ENCODE measurements at regions not wholly inside any gene's neighbourhood (a gene's known extent, or its start where the extent isn't known, plus 50 kb on each side); places are given as distances from the start of the nearest gene placed in this dataset.

GRCh38 chr10:47077941-47078340 is 166.7 kb downstream of the PTPN20 start:
- no peaks in the 10 kb centered on the region for H4K20me1 ChIP-seq (ENCODE audit: insufficient read depth, low read length)
- Mint-ChIP-seq H3K27me3 (ENCODE audit: low read depth in 3 of 3) (peaks cover 3 to 7% (median 6%) of the 10 kb centered on the region in 3 donors), H3K4me3 (no peak overlapping the region), H3K9me3 (peaks cover 0 to 10% (median 2%) of the 10 kb centered on the region in 7 donors), H3K27ac (no peak overlapping the region), H3K36me3 (no peaks in the 10 kb centered on the region), H3K4me1 (peaks cover 12% of the 10 kb centered on the region)
- H3K4me3 ChIP-seq (replicated peaks in 1 of 3; ENCODE audit: low read depth in 2 of 3, low read length in 3 of 3), result no peak overlapping the region
- H3K9ac ChIP-seq (ENCODE audit: insufficient read depth, low read length, poor library complexity, severe bottlenecking), result no peak overlapping the region
- 100% methylated on average over 3 of the region's 8 CpGs for WGBS (ENCODE audit: insufficient coverage)
- no peak for TF ChIP-seq CTCF (IDR thresholded peaks at IDR 0.05)
- no peaks in the 10 kb centered on the region for H3K36me3 ChIP-seq (replicated peaks in 1 of 2; ENCODE audit: control insufficient read depth in 1 of 2, insufficient read depth in 2 of 2, low read length in 2 of 2)
- H3K9me3 ChIP-seq (replicated peaks in 1 of 2; ENCODE audit: control insufficient read depth in 1 of 2, insufficient read depth in 1 of 2, low read length in 2 of 2), result no peaks in the 10 kb centered on the region
- H2AFZ ChIP-seq (ENCODE audit: insufficient read depth, low read depth, low read length, poor library complexity, severe bottlenecking), result no peak overlapping the region
- H3K79me2 ChIP-seq (ENCODE audit: insufficient read depth, low read length), result no peaks in the 10 kb centered on the region
- H3K27me3 ChIP-seq (ENCODE audit: control insufficient read depth in 2 of 2, insufficient read depth in 2 of 2, low read length in 2 of 2), result no peaks in the 10 kb centered on the region
- H3K27ac ChIP-seq (ENCODE audit: low read depth in 1 of 2, low read length in 2 of 2), result no peak overlapping the region
- no peak overlapping the region for H3K4me2 ChIP-seq (replicated peaks; ENCODE audit: extremely low read depth, low read length, poor library complexity, severe bottlenecking)
- no peak for DNase-seq
- no peaks in the 10 kb centered on the region for H3K4me1 ChIP-seq (ENCODE audit: control insufficient read depth in 1 of 2, insufficient read depth in 2 of 2, low read length in 2 of 2)
- intact Hi-C loops (cut with micrococcal nuclease), result no loop called here

- Histone ChIP-seq H3K9ac (ENCODE audit: insufficient read depth, low read length, poor library complexity, severe bottlenecking) (no peak overlapping the region), H3K4me2 (replicated peaks; ENCODE audit: extremely low read depth, low read length, poor library complexity, severe bottlenecking) (no peak overlapping the region), H3K27ac (ENCODE audit: low read depth in 1 of 2, low read length in 2 of 2) (no peak overlapping the region), H3K79me2 (ENCODE audit: insufficient read depth, low read length) (no peaks in the 10 kb centered on the region), H4K20me1 (ENCODE audit: insufficient read depth, low read length) (no peaks in the 10 kb centered on the region), H3K27me3 (ENCODE audit: control insufficient read depth in 2 of 2, insufficient read depth in 2 of 2, low read length in 2 of 2) (no peaks in the 10 kb centered on the region), H2AFZ (ENCODE audit: insufficient read depth, low read depth, low read length, poor library complexity, severe bottlenecking) (no peak overlapping the region), H3K36me3 (replicated peaks in 1 of 2; ENCODE audit: control insufficient read depth in 1 of 2, insufficient read depth in 2 of 2, low read length in 2 of 2) (no peaks in the 10 kb centered on the region), H3K4me3 (replicated peaks in 1 of 3; ENCODE audit: low read depth in 2 of 3, low read length in 3 of 3) (no peak overlapping the region), H3K9me3 (replicated peaks in 1 of 2; ENCODE audit: control insufficient read depth in 1 of 2, insufficient read depth in 1 of 2, low read length in 2 of 2) (no peaks in the 10 kb centered on the region), H3K4me1 (ENCODE audit: control insufficient read depth in 1 of 2, insufficient read depth in 2 of 2, low read length in 2 of 2) (no peaks in the 10 kb centered on the region)
- peaks cover 0 to 10% (median 2%) of the 10 kb centered on the region in 7 donors for H3K9me3 Mint-ChIP-seq
- intact Hi-C loops (cut with micrococcal nuclease), result no loop called here
- no peak for TF ChIP-seq CTCF (IDR thresholded peaks at IDR 0.05)
- no peak for DNase-seq
- no peak overlapping the region for H3K4me3 Mint-ChIP-seq
- peaks cover 12% of the 10 kb centered on the region for H3K4me1 Mint-ChIP-seq
- no peak overlapping the region for H3K27ac Mint-ChIP-seq
- 92% methylated on average over 6 of the region's 8 CpGs for WGBS (ENCODE audit: insufficient coverage)
- no peaks in the 10 kb centered on the region for H3K36me3 Mint-ChIP-seq
- H3K27me3 Mint-ChIP-seq (ENCODE audit: low read depth in 3 of 3), result peaks cover 1 to 7% (median 3%) of the 10 kb centered on the region in 3 donors
Measured at GRCh38 chr10:47078393-47079203, 167.4 kb downstream of the PTPN20 start.
